ENCODE measurements at regions not wholly inside any gene's neighbourhood (a gene's known extent, or its start where the extent isn't known, plus 50 kb on each side); places are given as distances from the start of the nearest gene placed in this dataset.

- no peak for DNase-seq
Measured at GRCh38 chr5:148913985-148914431, 87.6 kb downstream of the ADRB2 start.

DNA sequence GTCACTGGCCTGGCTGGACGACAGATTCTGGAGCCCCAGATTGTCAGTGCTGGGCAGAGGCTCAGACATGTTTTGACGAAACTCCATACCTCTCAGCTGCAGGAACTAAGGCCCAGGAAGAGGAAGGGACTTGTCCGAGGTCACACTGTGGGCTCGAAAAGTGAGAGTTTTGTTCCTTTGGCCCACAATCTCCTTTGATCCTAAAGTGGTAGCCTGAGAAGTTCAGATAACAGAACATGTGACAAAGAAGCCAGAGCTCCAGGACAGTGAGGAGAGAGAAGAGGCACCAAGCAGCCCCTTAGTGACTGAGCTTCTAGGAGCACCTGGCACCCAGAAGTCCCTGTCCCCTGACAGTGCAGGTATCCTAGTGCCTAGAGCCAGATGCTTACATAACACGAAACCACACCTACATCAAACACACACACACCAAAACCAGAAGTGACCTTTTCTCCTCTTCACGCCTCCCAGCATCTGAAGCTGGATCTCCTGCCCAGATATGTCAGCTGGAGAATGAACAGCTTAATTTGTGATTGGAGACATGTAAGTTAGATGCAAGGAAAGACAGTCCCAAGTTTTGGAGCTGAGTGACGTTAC is 88.9 kb downstream of the ADRB2 start:
- no peak for DNase-seq

GRCh38 chr5:148920646-148921288 is 94.4 kb downstream of the ADRB2 start:
- DNase-seq: no peak

- no peak for DNase-seq
Measured at GRCh38 chr5:148921350-148921749, 94.9 kb downstream of the ADRB2 start.

- peak; percentile 10 for DNase-seq
Measured at GRCh38 chr5:148922606-148923005, 96.2 kb downstream of the ADRB2 start.

- no peak for DNase-seq
Measured at GRCh38 chr5:148923023-148923422, 96.6 kb downstream of the ADRB2 start.

- no peak for DNase-seq
Measured at GRCh38 chr5:148924817-148925216, 98.4 kb downstream of the ADRB2 start.

GRCh38 chr5:148926207-148926606 is 99.8 kb downstream of the ADRB2 start:
- no peak for DNase-seq

GRCh38 chr5:148927307-148927946 is 101.0 kb downstream of the ADRB2 start:
- DNase-seq: no peak

GRCh38 chr5:148928141-148928540 is 101.7 kb downstream of the ADRB2 start:
- no peak for DNase-seq

DNA sequence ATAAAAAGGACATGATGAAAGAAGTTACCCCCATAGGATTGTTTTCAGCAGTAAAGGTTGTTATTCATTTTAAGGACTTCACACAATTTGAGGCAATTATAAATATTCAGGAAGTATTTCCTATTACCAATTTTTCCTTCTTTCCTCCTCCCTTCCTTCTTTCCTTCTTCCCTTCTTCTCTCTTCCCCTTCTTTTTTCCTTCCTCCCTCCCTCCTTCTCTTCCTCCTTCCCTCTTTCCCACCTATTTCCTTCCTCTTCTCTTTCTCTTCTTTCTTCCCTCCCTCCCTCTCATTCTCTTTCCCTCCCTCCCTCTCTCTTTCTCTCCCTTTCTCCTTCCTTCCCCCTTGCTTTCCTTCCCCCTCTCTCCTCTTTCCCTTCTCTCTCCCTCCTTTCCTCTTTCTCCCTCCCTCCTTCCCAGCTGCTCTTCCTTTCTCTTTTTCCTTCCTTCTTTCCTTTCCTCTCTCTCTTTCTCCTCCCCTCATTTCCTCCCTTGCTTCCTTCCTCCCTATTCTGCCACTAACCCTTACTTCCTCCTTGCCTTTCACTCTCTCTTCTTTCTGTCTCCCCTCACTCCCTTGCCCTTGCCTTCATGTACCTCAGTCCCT is 105.1 kb downstream of the ADRB2 start:
- no peak for DNase-seq

DNA sequence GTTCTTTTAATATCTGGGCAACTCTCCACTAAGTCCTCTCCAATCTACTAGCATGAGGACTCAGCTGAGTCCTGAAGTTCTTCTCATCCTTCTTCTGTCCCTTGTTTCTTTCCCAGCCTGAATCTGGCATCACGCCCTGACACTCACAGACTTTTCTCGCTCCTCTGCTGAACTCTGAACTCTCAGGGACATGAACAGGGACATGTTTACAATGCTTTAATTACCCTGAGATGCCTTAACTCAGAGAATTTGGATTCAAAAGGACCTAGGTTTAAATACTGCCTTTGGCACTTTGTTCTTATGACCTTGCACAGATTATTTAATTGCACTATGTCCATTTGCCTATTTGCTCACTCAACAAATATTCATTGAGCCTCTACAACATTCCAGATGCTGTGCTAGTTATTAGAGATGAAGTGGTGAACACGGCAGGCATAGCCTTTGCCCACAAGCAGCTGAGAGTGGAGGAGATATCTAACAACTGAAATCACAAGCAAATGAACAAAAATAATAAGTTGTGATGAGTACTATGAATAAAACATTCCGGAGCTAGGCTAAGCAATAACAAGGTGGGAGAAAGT is 106.0 kb downstream of the ADRB2 start:
- no peak for DNase-seq

DNA sequence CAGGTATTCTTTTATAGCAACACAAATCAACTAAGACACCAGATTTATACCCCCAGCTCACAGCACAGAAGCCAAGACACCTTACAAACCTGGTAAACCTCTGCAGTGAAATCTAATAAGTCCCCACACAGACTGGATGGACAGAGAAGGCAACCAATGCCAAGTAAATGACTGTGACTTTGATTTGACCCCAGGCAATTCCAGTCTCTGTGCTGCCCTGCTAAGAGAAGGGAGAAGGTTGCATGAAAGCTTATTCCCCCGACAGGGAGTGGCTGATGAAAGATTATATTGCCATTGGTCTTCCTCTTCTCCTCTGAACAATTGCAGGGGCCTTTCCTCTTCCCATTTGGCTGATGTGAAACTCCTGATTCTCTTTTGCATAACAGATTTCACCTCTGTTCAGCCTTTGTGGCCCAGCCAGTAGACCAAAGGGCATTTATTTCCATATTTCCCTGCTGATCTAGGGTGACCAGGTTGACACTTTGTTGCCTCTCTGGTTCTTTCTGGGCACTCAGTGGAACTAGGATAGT is 107.6 kb downstream of the ADRB2 start:
- DNase-seq: no peak

DNA sequence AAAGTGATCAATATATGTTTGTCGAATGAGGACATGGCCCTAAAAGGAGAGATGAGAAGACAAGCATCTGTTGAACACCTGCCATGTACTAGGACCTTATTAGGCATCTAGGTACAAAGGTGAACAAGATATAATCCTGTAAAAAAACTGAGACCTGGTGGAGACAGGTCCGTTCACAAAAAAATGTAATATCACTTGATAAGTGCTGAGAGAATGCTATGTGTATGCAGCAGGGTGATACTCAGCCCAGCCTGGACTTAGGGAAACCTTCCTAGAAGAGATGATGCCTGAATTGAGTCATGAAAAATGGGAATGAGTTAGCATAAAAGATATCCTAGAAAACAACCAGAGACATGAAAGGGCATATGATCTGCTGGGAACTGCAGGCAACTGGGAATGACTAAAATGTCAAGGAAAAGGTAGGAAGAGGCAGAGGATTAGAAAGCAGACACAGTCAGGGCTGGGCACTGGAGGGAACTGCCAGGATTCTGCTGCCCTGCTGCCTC is 108.5 kb downstream of the ADRB2 start:
- DNase-seq: no peak

- DNase-seq: no peak
Measured at GRCh38 chr5:148937239-148937638, 110.8 kb downstream of the ADRB2 start.

GRCh38 chr5:148937830-148938521 is 111.6 kb downstream of the ADRB2 start:
- DNase-seq: no peak

DNA sequence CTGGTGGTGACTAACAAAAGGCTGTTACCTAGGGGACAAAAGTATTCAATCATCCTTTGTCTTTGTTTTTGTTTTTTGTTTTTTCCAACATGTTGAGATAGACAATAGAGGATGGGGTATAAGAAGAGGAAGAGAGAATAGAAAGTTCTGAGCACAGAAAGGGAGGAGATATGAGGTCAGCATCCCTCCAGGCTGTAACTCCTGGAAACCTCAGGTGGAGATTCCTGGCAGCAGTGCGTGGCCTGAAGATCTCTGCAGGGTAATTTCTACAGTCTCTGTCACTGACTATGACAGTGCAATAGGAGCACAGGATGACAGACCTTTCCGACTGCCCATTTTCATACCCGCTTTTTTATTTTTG is 112.1 kb downstream of the ADRB2 start:
- DNase-seq: no peak

DNA sequence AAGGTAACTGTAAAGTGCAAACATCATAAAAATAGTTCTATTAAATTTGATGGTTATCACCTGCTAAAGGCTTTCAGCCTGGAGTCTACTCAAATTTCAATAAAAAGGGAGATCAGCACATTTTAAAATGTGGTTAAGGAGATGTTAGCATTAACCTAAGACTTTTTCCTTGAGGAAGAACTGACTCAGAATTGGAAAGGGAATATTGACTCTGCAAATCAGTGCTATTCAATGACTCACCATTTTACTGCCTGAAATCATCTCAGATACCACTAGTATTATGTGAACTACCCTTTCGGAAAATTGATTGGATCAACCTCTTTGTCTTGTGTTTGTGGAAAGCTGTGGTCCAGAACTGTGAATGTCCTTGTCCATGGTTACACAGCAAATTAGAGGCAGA is 113.3 kb downstream of the ADRB2 start:
- no peak for DNase-seq

GRCh38 chr5:148941810-148942209 is 115.4 kb downstream of the ADRB2 start:
- DNase-seq: no peak

DNA sequence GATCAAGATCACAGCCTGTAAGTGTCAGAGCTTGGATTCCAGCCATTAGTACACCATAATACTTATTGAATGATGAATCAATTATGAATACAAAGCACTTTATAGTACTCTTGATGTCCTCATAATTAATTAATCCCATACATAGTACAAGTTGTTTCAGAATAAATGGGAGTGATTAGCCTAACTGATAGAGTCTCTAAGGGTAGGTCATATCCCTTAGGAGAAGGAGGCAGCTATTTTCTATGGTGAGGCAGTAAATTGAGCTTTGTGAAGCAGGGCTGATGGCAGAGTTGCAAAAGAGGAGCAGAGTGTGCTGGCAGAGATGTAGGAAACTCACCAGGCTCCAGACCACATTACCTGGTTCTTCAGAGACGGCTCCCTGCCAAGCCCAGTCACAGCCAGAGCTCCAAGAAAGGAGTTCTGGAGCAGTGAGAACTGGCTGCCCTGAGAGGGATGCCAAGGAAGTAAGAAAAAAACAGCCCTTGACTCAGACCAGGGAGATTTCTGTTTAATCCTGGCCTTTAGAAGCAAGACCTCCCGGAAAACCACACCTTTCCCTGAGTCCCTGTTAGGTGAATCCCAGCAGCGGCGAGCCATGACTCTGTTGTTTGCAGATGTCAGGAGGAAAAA is 112.9 kb downstream of the SH3TC2 start:
- no peak for DNase-seq

GRCh38 chr5:148950471-148950863 is 112.4 kb downstream of the SH3TC2 start:
- DNase-seq: no peak

- DNase-seq: no peak
Measured at GRCh38 chr5:148950892-148951291, 112.0 kb downstream of the SH3TC2 start.

Data from activated CD4-positive, alpha-beta T cell treated with anti-CD3 and anti-CD28 coated beads, Interleukin-2, amount 50 U/mL, for 16 hours (primary cell).